ENCODE measurements at regions not wholly inside any gene's neighbourhood (a gene's known extent, or its start where the extent isn't known, plus 50 kb on each side); places are given as distances from the start of the nearest gene placed in this dataset.
A peak's percentile ranks its signal among the peaks of the same experiment; 100 is the strongest.

DNA sequence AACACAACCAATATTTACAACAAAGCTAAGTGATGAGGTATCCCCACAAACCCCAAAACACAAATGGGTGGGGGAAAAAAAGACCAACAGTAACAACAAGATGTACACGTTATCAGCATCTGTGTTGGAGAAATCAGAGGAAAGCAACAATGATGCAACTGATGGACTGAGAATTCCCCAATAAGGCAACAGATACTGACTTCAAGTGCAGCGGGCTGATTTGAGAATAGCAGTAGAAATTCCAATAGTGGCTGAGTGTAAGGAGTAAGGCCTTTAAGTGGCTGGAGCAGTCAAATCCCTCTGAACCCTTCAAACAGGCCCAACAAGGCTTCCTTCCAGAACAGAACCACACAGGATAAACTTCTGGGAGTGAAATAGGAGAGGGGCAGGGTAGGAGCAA is 97.6 kb downstream of the TM2D1 start:
- no peak for FAIRE-seq
- no peak for DNase-seq (ENCODE audit: low spot score)

DNA sequence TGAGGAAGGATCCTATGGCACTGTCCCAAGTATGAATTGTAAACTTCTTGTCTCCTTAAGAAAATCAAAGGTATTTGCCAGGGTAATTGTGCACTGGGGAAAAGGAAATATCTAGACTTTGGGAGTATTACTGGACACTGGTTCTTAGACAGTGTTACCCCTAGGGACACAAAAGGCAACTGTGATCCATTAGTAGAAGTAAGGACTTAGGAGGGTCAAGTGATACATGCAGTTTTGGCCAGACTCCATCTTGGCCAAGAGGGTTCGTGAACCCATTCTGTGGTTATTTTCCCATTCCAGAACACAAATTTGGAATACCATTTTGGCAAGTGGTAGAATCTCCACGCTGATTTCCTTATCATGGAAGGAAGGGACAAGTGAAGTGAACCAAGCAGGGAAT is 98.1 kb downstream of the TM2D1 start:
- FAIRE-seq (no peak), DNase-seq (ENCODE audit: low spot score) (no peak)

DNA sequence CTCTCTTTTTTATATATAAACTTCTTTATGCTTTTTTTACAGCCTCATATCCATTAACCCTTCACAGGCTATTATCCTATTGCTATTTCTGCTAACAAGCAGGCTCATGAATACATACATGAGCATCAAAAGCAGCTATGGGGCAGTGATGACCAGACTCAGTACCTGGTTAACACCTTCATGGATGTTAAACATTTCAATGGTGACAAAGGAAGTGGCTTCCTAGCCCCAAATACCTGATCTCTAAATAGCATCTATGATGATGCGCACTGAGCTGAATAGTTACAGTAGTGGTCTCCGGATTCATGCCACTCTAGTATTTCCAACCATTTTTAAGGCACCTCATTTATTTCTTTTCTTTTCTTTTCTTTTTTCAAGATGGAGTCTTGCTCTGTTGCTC is 101.1 kb downstream of the TM2D1 start:
- FAIRE-seq (no peak), DNase-seq (ENCODE audit: low spot score) (no peak)

DNA sequence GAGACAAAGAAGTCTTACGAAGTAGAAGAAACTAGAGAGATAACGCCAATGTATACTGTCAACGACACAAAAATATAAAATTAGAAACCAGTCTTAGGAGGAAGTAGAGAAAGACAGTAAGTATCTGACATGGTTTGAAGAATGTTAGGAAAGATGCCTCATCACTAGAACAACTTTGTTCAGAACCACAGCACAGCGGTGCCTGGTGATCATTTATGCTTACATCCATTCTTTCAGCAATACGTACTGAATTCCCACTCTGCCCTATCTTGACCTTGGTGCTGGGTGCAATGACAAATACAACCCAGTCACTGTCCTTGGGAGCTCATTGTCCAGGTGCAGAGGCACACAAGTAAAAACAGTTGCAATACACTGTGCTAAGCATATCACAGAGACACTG is 104.4 kb downstream of the TM2D1 start:
- FAIRE-seq = no peak
- no peak for DNase-seq (ENCODE audit: low spot score)

DNA sequence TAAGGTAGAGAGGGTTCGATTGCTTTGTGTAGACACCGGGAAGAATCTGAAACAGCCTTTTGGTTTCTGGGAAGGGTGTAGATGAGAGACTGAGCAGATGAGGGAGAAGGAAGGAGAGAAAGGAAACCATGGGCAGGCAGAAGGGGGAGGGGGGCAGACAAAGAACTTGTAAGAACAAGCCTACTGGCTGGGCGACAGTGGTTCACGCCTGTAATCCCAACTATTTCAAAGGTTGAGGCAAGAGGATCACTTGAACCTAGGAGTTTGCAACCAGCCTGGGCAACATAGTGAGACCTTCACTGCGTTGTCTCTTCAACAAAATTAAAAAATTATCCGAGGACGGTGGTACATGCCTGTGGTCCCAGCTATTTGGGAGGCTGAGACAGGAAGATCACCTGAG is 106.2 kb downstream of the TM2D1 start:
- DNase-seq (ENCODE audit: low spot score) = no peak
- FAIRE-seq = no peak

DNA sequence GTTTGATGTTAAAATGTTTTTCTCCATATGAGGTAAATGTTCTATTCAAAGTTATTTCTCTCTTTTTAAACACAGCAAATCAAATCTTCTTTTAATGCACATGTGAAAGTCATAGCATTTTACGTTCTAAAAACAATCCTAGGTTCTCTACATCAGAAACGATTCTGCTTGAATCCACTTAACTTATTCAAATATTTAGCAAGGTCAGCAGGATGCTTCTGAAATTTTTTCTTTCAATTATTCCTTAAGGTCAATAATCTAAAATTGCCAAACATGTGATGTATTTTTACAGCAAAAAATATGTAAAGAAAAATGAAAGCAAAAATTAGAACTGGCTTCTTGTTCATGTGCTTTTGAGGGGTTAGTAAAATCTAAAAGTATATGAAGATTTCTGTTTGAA is 106.7 kb downstream of the TM2D1 start:
- DNase-seq (ENCODE audit: low spot score) = no peak
- FAIRE-seq = no peak

DNA sequence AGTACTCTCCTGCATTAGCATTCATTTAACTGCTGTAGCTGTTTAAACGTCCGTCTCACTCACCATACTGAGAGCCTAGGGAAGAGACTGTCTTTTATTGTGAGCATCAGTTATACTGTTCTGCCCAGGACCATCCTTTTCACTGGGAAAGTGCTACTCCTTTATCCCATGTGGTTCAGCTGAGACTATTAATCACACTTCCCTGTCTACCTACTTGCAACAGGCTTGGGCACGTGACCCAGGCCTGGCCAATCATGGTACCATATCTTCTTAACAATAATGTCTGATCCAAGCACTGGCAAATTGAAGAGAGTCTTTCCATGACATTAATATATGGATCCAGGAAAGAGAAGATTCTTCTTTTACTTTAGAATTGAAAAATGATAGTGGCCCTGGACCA is 108.1 kb downstream of the TM2D1 start:
- DNase-seq (ENCODE audit: low spot score) (no peak), FAIRE-seq (no peak)

DNA sequence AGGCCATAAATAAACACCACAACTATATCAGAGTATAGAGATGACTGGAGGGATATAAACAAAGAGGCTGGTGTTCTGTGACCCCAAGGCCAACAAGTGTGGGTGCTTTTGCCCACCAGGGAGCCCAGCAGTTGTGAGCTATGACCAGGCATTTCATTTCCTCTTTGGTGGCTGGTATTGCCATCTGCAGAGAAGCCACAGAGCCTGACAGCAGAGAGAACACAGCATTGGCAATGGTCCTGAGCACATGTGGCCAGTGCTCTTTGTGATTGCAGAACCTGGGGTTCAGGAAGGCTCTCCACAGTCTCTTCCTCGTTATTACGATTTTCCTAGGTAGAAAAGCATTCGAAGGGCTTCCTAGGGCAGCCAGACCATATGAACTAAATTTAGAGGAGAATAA is 112.3 kb downstream of the TM2D1 start:
- no peak for DNase-seq (ENCODE audit: low spot score)
- FAIRE-seq = no peak

DNA sequence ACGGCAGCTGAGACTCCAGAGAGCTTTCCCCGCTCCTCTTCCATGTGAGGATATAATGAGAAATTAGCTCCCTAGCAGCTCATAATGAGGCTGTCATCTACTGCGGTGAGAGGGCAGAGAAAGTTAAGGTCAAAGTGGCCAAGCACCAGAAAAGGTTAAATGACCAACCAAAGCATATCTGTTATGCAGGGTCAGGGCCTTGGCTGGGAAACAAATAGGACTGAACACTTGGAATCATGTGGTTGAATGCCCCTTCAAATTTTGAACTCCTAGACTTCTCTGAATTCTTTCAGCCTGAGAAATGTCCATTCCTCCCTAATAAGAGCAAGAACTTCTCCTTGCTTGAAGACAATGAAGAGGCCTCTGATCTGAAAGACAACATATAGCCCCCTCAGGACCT is 115.9 kb downstream of the TM2D1 start:
- FAIRE-seq (no peak), DNase-seq (ENCODE audit: low spot score) (no peak)

DNA sequence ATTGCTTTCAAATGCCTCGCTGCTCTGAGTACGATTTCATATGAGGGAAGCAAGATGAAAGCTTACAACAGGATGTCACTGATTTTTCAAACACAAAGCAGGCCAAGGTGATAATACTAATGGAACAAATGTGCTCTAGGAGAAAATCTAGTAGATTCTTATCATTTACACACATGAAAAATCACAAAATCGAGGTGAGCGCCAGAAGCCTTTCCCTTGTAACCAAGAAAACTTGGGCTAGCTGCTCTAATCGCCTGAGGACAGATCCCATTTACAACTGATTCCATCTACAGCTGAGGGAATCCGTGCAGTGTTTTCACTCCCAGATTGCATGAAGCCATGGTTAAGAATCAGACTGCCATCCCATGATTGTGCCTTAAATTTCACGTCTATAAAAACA is 117.5 kb downstream of the TM2D1 start:
- FAIRE-seq = no peak
- no peak for DNase-seq (ENCODE audit: low spot score)

DNA sequence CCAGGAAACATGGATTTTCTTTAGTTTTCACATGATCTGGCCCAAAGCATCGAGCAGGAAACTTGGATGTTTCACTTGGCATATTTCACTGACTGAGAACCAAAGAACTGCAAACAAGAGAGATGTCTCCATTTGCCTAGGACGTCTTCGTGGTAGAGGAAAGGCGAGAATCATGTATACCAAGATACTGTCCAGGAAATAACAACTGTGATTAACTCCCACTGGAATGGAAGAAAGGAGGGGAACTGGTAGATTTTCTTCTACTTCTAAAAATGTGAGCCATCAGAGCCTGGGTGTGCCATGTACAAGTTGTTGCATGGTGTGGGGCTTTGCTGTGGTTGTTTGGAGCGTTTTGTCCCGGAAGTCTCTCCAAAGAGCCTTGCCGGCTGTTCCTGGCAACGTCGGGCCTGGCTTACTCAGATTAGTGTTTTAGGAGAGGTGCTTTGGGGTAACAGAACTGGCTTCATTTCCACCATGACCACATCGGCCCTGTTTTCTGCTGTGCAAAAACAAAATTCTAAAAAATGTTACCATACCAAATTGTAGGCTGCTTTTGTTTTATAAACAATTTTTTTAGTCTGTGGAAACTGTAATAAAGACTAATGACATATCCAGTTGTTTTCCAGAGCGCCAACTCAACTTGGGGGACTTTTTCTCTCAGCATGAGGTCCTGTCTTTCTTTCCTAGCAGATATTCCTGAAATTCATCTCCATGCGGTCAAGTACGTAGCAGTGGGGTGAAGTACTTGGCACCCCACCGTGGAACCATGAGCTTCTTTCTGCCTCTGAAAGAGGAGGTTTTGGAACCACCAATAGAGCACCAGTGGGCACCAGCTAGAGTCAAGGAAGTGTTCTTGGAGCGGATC is 118.3 kb downstream of the TM2D1 start:
- FAIRE-seq (no peak), DNase-seq (ENCODE audit: low spot score) (no peak)

DNA sequence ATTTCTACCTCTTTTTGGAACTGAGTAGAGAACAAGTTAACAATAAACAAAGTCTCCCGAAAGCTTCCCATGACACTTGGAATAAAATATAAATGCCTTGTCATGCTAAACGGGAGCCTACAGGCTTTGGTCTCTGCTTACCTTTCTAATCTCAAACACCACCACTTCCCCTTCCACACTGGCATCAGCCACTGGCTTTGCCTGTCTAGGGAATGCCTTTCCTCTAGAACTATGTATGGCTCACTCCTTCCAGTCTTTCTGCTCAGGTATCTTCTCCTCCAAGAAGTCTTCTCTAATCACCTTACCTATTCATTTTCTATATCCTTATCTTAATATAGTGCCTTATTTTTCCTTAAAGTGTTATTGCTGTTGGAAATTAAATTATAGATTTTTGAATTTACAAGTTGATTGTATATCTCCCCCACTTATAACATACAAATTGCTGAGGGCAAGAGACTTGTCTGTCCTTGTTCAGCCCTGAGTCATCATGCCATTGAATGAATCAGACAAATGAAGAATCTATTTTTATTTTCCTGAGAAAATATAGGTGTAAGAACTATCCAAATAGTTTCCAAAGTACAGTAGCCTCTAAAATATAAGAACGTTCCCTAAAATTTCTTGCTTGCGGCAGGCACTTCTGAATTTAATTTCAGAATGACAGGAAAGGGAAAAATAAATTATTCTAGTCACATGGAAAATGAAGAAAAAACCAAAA is 119.2 kb downstream of the TM2D1 start:
- no peak for DNase-seq (ENCODE audit: low spot score)

DNA sequence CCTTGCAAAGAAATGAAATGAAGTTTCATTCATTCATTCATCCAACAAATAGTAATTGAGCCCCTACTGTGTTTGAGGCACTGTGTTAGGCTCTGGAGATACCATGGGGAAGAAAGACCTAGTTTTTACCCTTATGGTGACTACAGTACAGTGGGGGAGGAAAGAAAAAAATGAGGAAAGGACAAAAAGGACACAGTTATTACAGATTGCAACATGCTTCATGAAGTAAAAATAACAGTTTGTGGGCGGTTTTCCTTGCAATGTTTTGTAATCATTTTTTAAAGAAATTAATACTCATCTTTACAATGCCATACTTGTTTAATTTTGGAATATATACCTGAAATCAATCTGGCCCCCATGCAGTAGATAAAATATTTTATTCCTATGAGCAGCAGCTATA is 120.3 kb downstream of the TM2D1 start:
- no peak for FAIRE-seq
- DNase-seq (ENCODE audit: low spot score) = no peak

More for the DNA sequence above, 119.2 kb downstream of the TM2D1 start:
- FAIRE-seq = no peak

DNA sequence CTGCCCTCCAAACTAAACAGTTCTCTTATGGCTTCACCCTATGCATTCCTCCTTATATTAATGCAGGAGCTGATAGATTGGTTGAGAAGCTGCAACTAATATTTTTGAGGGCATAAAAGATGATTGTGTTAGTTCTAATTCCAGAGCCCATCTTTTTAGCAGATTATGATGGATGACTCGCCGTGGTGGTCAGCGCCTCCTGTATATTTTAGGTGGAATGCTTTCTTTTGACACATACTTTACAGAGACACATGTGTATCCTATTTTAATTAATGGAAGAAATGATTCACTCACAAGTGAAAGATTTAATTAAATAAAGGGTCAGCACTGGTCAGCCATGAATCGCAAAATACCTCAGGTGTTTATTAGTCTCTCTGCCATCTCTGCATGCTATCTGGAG is 120.7 kb downstream of the TM2D1 start:
- no peak for DNase-seq (ENCODE audit: low spot score)
- no peak for FAIRE-seq

DNA sequence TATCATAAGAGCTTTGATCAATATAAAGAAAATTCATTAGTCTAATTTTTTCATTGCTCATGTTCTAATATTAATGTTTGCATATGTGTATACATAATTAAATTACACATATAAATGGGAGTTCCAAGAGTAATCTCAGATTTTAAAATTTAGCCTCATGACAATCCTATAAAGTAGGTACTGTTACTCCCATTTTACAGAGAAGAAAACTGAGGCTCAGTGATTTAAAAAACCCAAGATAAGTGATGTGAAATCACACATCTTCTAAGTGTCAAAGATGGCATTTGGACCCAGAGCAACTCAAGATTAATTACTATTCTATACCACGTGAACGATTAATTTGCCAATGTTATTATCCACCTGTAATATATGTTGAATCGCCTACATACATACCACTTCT is 122.3 kb downstream of the TM2D1 start:
- no peak for FAIRE-seq

DNA sequence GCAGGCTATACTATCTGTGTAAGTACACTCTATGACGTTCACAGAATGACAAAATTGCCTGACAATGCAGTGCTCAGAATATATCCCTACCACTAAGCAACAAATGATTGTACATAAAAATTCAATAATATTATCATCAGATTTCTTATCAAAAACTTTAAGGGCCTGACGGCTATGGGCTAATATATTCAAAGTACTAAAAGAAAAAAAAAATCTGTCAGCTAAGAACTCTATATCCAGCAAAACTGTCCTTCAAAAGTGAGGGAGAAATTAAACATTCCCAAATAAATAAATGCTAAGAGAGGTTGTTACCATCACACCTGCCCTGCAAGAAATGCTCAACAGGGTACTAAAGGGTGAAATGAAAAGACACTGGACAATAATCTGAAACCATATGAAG is 127.3 kb downstream of the TM2D1 start:
- FAIRE-seq = no peak

More for the DNA sequence above, 122.3 kb downstream of the TM2D1 start:
- no peak for DNase-seq (ENCODE audit: low spot score)

DNA sequence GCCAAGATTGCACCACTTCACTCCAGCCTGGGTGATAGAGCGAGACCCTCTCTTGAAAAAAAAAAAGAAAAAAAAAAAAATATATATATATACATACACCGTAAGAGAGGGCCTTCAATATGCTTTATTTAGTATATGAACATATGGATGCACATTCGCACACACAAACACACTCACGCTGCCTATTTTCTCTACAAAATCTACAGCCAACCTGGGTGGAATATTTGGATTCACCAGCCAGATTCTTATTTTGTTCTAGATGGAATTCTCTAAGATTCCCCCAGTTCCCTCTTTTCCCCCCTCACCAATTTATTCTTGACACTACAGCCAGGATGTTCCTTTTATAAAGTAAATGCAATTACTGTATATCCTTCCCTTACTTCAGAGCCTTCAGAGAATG is 131.6 kb downstream of the TM2D1 start:
- FAIRE-seq (no peak), DNase-seq (ENCODE audit: low spot score) (no peak)

More for the DNA sequence above, 127.3 kb downstream of the TM2D1 start:
- DNase-seq (ENCODE audit: low spot score) = no peak

DNA sequence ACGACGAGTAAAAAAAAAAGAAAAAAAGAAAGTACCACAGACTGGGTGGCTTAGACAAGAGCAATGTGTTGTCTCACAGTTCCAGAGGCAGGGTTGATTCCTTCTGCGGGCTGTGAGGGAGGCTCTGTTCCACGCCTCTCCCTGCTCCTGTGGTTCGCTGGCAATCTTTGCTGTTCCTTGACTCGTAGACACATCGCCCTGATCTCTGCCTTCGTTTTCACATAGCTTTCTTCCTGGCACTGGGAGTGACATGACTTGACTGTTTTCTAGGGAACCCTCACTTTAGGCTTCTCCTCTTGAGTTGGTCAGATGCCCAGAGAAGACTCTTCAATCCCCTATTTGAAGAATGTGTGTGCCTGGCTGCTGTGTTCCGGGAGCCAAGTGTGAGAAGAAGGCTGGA is 133.6 kb downstream of the TM2D1 start:
- no peak for FAIRE-seq
- no peak for DNase-seq (ENCODE audit: low spot score)

DNA sequence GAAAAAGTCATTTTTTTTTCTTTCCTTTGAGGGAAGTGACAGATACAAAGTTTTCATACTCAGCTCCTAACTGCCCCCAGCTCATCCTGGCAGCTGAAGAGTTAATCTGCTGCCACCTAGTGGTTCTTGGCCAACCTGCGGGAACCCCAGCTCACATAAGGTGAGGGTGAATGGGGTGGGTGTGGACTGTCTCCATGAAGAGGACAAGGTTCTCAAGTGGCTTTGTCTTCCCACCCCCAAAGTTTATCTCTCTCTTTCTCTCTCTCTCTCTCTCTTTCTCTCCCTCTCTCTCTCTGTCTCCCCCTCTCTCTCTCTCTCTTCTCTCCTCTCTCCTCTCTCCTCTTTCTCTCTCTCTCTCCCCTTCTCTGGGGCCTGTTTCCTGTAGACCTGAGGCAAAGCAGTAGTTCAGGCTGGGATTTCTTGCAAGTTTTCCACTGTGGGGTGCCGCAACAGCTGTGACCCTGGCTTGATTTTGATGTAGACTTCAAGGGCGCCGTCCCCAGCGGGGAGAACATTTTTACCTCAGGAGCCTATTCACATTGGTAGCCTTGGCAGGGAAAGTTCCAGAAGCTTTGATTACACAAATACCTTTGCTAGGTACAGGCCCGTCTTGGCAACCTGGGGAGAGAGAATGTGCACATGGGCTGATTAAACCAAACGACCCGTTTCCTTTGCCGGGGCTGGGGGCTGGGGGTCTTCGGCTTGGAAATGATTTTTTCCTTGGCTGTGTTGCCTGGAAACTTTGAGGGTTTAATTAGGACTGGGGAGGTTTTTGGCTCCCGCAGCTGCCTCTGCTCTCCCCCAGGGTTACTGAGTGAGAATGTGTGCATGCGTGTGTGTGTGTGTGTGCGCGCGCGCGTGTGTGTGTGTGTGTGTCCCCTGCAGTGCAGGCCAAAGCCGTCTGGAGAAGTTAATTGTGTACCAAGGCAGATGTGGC is 135.9 kb downstream of the TM2D1 start:
- DNase-seq (ENCODE audit: low spot score) (peak; percentile 74), FAIRE-seq (no peak)

DNA sequence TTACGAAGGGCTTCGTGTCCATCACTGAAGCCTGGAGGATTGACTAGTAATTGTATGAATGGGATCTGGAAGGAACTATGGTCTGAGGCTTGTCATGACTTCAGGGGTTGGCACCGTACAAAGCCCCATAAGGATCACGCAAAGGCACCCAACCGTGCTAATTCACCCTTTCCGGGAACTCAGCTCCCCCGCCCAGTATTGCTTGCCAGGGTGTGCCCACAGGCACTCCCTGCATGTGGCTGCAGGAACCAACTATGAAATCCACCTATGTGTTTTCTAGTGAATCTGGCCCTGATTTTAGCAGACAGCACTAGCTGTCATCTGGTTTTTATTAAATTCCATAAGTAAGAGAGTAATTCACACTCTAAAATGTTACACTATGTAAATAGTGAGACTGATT is 139.2 kb downstream of the TM2D1 start:
- FAIRE-seq (no peak), DNase-seq (ENCODE audit: low spot score) (no peak)

DNA sequence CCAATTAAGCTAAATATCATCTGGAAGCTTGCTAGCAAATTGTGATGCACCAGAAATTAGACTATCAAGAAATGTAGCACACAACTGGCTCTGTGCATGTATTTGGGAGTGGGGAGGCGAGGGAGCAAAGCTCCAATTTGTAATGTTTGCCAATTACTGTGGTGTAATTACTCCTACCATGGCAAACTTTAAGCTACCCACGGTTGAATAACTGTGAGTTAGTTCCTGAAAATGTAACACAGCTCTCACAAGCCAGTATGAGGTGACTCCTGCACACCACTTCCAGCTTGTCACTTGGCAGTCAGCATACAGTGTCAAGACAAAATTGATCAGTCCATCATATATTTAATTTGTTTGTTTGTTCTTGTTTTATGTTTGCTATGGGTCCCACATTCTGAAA is 141.2 kb downstream of the TM2D1 start:
- DNase-seq (ENCODE audit: low spot score) (no peak), FAIRE-seq (no peak)

DNA sequence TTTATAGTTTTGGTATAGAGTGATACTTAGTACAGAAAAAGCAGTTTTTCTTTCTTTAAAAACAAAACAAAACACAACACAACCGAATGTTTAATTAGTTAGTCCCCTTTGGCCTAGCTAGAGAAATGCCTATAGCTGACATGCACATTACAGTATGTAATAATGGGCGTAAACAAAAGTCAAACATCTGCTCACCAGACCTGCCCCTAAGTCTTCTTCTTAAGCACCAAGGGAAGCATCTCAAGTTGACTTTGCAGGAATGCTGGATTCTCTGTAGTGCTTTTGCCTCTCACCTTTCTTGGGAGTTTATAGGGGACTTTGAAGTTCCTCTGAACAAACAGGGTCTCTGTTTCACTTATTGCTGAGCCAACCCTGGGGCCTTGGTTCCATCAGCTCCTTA is 143.7 kb downstream of the TM2D1 start:
- no peak for DNase-seq (ENCODE audit: low spot score)
- FAIRE-seq = no peak
